Immature natural killer cell (primary cell): ENCODE measurements at regions not wholly inside any gene's neighbourhood (a gene's known extent, or its start where the extent isn't known, plus 50 kb on each side); places are given as distances from the start of the nearest gene placed in this dataset.
"Not testable (repeated sequence)": the region's sequence is repeated elsewhere in the genome, so short reads cannot be mapped to it uniquely, and the experiment has no call there.

Experiments
- DNase-seq, 3 donors: peaks; one replicate each; pipeline ENCODE4 v3.0.0; 2022; ENCODE audit warnings: mixed read lengths in 1 of 3
- H3K27ac Mint-ChIP-seq, 6 donors: one replicate each; pipeline ENCODE4 v1.8.0; 2020; ENCODE audit warnings: mixed read lengths in 6 of 6, mild to moderate bottlenecking in 5 of 6, inconsistent platforms in 4 of 6, moderate library complexity in 3 of 6
- H3K27me3 Mint-ChIP-seq, 3 donors: one replicate each; pipeline ENCODE4 v1.8.0; 2020 to 2021; ENCODE audit warnings: low read depth in 3 of 3, mild to moderate bottlenecking in 3 of 3, mixed read lengths in 3 of 3, moderate library complexity in 3 of 3, inconsistent platforms in 1 of 3
- H3K36me3 Mint-ChIP-seq, 3 donors: one replicate each; pipeline ENCODE4 v1.8.0; 2020; ENCODE audit warnings: mixed read lengths in 3 of 3, inconsistent platforms in 2 of 3, mild to moderate bottlenecking in 2 of 3
- H3K4me1 Mint-ChIP-seq, 2 donors: one replicate each; pipeline ENCODE4 v1.8.0; 2020; ENCODE audit warnings: inconsistent platforms in 2 of 2, mild to moderate bottlenecking in 2 of 2, mixed read lengths in 2 of 2, moderate library complexity in 1 of 2
- H3K4me3 Mint-ChIP-seq, 5 donors: one replicate each; pipeline ENCODE4 v1.8.0; 2020; ENCODE audit warnings: mild to moderate bottlenecking in 5 of 5, mixed read lengths in 5 of 5, inconsistent platforms in 3 of 5, moderate library complexity in 3 of 5
- H3K9me3 Mint-ChIP-seq, 6 donors: one replicate each; pipeline ENCODE4 v1.8.0; 2020; ENCODE audit warnings: mild to moderate bottlenecking in 6 of 6, mixed read lengths in 6 of 6, inconsistent platforms in 4 of 6, moderate library complexity in 3 of 6

GRCh38 chr9:24096756-24097155, 270.7 kb upstream of the ELAVL2 start:
- Mint-ChIP-seq H3K9me3 (peaks cover 3 to 48% (median 24%) of the 10 kb centered on the region in 6 donors), H3K27me3 (no peaks in the 10 kb centered on the region), H3K27ac (no peak overlapping the region), H3K4me3 (no peak overlapping the region), H3K36me3 (no peaks in the 10 kb centered on the region), H3K4me1 (no peaks in the 10 kb centered on the region)
- no peak for DNase-seq

- no peak for DNase-seq
- Mint-ChIP-seq H3K9me3 (peaks cover 3 to 48% (median 23%) of the 10 kb centered on the region in 6 donors), H3K36me3 (no peaks in the 10 kb centered on the region), H3K27ac (no peak overlapping the region), H3K4me1 (no peaks in the 10 kb centered on the region), H3K27me3 (peaks cover 0 to 4% (median 0%) of the 10 kb centered on the region in 3 donors), H3K4me3 (no peak overlapping the region)
Observed at GRCh38 chr9:24095246-24095645, 269.2 kb upstream of the ELAVL2 start.

- no peak overlapping the region for H3K27ac Mint-ChIP-seq
- H3K9me3 Mint-ChIP-seq, result peaks cover 7 to 62% (median 42%) of the 10 kb centered on the region in 6 donors
- no peak for DNase-seq
- peaks cover 0 to 6% (median 0%) of the 10 kb centered on the region in 3 donors for H3K36me3 Mint-ChIP-seq
- H3K4me1 Mint-ChIP-seq, result no peaks in the 10 kb centered on the region
- H3K4me3 Mint-ChIP-seq, result no peak overlapping the region
- H3K27me3 Mint-ChIP-seq, result peaks cover 0 to 4% (median 0%) of the 10 kb centered on the region in 3 donors
Observed at GRCh38 chr9:24090566-24090965, 264.5 kb upstream of the ELAVL2 start.

GRCh38 chr9:24073666-24074065, 247.6 kb upstream of the ELAVL2 start:
- H3K27me3 Mint-ChIP-seq, result peaks cover 0 to 5% (median 3%) of the 10 kb centered on the region in 3 donors
- peaks cover 0 to 6% (median 0%) of the 10 kb centered on the region in 3 donors for H3K36me3 Mint-ChIP-seq
- no peak overlapping the region for H3K4me3 Mint-ChIP-seq
- no peak overlapping the region for H3K27ac Mint-ChIP-seq
- DNase-seq, result no peak
- no peaks in the 10 kb centered on the region for H3K4me1 Mint-ChIP-seq
- peaks cover 12 to 74% (median 40%) of the 10 kb centered on the region in 6 donors for H3K9me3 Mint-ChIP-seq

- peaks cover 0 to 6% (median 0%) of the 10 kb centered on the region in 3 donors for H3K36me3 Mint-ChIP-seq
- H3K4me1 Mint-ChIP-seq, result no peaks in the 10 kb centered on the region
- H3K27me3 Mint-ChIP-seq, result peaks cover 0 to 5% (median 3%) of the 10 kb centered on the region in 3 donors
- no peak overlapping the region for H3K4me3 Mint-ChIP-seq
- H3K27ac Mint-ChIP-seq, result no peak overlapping the region
- peaks cover 12 to 68% (median 36%) of the 10 kb centered on the region in 6 donors for H3K9me3 Mint-ChIP-seq
- no peak for DNase-seq
Observed at GRCh38 chr9:24073007-24073592, 247.1 kb upstream of the ELAVL2 start.

- no peak overlapping the region for H3K27ac Mint-ChIP-seq
- DNase-seq, result no peak
- peaks cover 11 to 65% (median 35%) of the 10 kb centered on the region in 6 donors for H3K9me3 Mint-ChIP-seq
- peaks cover 0 to 5% (median 0%) of the 10 kb centered on the region in 3 donors for H3K27me3 Mint-ChIP-seq
- no peaks in the 10 kb centered on the region for H3K4me1 Mint-ChIP-seq
- H3K36me3 Mint-ChIP-seq, result peaks cover 0 to 6% (median 0%) of the 10 kb centered on the region in 3 donors
- H3K4me3 Mint-ChIP-seq, result no peak overlapping the region
Observed at GRCh38 chr9:24071716-24072115, 245.7 kb upstream of the ELAVL2 start.

- H3K4me3 Mint-ChIP-seq, result no peak overlapping the region
- H3K9me3 Mint-ChIP-seq, result peaks cover 11 to 63% (median 34%) of the 10 kb centered on the region in 6 donors
- no peaks in the 10 kb centered on the region for H3K4me1 Mint-ChIP-seq
- H3K27me3 Mint-ChIP-seq, result peaks cover 0 to 5% (median 0%) of the 10 kb centered on the region in 3 donors
- H3K36me3 Mint-ChIP-seq, result peaks cover 0 to 6% (median 0%) of the 10 kb centered on the region in 3 donors
- DNase-seq, result no peak
- no peak overlapping the region for H3K27ac Mint-ChIP-seq
Observed at GRCh38 chr9:24071091-24071490, 245.1 kb upstream of the ELAVL2 start.

- not testable (repeated sequence) for H3K36me3 Mint-ChIP-seq, H3K4me1 Mint-ChIP-seq, H3K27ac Mint-ChIP-seq, H3K27me3 Mint-ChIP-seq, H3K4me3 Mint-ChIP-seq, DNase-seq
- H3K9me3 Mint-ChIP-seq, result peaks cover 13 to 58% (median 33%) of the 10 kb centered on the region in 6 donors
Observed at GRCh38 chr9:24067107-24067506, 241.1 kb upstream of the ELAVL2 start.

GRCh38 chr9:24059651-24060050, 233.6 kb upstream of the ELAVL2 start:
- H3K4me3 Mint-ChIP-seq, result no peak overlapping the region
- H3K27me3 Mint-ChIP-seq, result no peaks in the 10 kb centered on the region
- H3K4me1 Mint-ChIP-seq, result no peaks in the 10 kb centered on the region
- H3K27ac Mint-ChIP-seq, result no peak overlapping the region
- DNase-seq, result no peak
- peaks cover 0 to 4% (median 0%) of the 10 kb centered on the region in 3 donors for H3K36me3 Mint-ChIP-seq
- peaks cover 23 to 63% (median 39%) of the 10 kb centered on the region in 6 donors for H3K9me3 Mint-ChIP-seq

- Mint-ChIP-seq H3K27ac (no peak overlapping the region), H3K4me3 (no peak overlapping the region), H3K9me3 (peaks cover 28 to 72% (median 47%) of the 10 kb centered on the region in 6 donors), H3K4me1 (no peaks in the 10 kb centered on the region), H3K36me3 (peaks cover 0 to 3% (median 0%) of the 10 kb centered on the region in 3 donors), H3K27me3 (peaks cover 0 to 4% (median 1%) of the 10 kb centered on the region in 3 donors)
- no peak for DNase-seq
Observed at GRCh38 chr9:24051587-24051986, 225.5 kb upstream of the ELAVL2 start.

GRCh38 chr9:24050239-24050638, 224.2 kb upstream of the ELAVL2 start:
- not testable (repeated sequence) for DNase-seq, H3K4me1 Mint-ChIP-seq, H3K36me3 Mint-ChIP-seq, H3K4me3 Mint-ChIP-seq, H3K27ac Mint-ChIP-seq, H3K27me3 Mint-ChIP-seq
- peaks cover 19 to 67% (median 50%) of the 10 kb centered on the region in 6 donors for H3K9me3 Mint-ChIP-seq

- no peak overlapping the region for H3K4me3 Mint-ChIP-seq
- no peak for DNase-seq
- no peaks in the 10 kb centered on the region for H3K4me1 Mint-ChIP-seq
- H3K27me3 Mint-ChIP-seq, result peaks cover 0 to 2% (median 1%) of the 10 kb centered on the region in 3 donors
- H3K27ac Mint-ChIP-seq, result no peak overlapping the region
- H3K36me3 Mint-ChIP-seq, result no peaks in the 10 kb centered on the region
- H3K9me3 Mint-ChIP-seq, result peaks cover 10 to 76% (median 38%) of the 10 kb centered on the region in 6 donors
Observed at GRCh38 chr9:24045150-24045549, 219.1 kb upstream of the ELAVL2 start.

- no peaks in the 10 kb centered on the region for H3K36me3 Mint-ChIP-seq
- no peak overlapping the region for H3K4me3 Mint-ChIP-seq
- H3K4me1 Mint-ChIP-seq, result no peaks in the 10 kb centered on the region
- DNase-seq, result no peak
- peaks cover 0 to 1% (median 0%) of the 10 kb centered on the region in 3 donors for H3K27me3 Mint-ChIP-seq
- no peak overlapping the region for H3K27ac Mint-ChIP-seq
- H3K9me3 Mint-ChIP-seq, result peaks cover 7 to 78% (median 38%) of the 10 kb centered on the region in 6 donors
Observed at GRCh38 chr9:24044576-24044975, 218.5 kb upstream of the ELAVL2 start.

- H3K27me3 Mint-ChIP-seq, result no peaks in the 10 kb centered on the region
- H3K36me3 Mint-ChIP-seq, result no peaks in the 10 kb centered on the region
- no peak overlapping the region for H3K27ac Mint-ChIP-seq
- no peak overlapping the region for H3K4me3 Mint-ChIP-seq
- DNase-seq, result no peak
- H3K4me1 Mint-ChIP-seq, result no peaks in the 10 kb centered on the region
- H3K9me3 Mint-ChIP-seq, result peaks cover 1 to 64% (median 29%) of the 10 kb centered on the region in 6 donors
Observed at GRCh38 chr9:24041160-24041690, 215.2 kb upstream of the ELAVL2 start.
